HPDE6-E6E7 (cell line): ENCODE measurements at regions not wholly inside any gene's neighbourhood (a gene's known extent, or its start where the extent isn't known, plus 50 kb on each side); places are given as distances from the start of the nearest gene placed in this dataset.
"Not testable (repeated sequence)": the region's sequence is repeated elsewhere in the genome, so short reads cannot be mapped to it uniquely, and the experiment has no call there.

Experiments
- DNase-seq: peaks from one replicate; pipeline ENCODE4 v3.0.0; 2011; ENCODE audit warnings: missing footprints; ENCODE audit errors: extremely low spot score

GRCh38 chr20:51924509-51924908, 122.2 kb upstream of the SALL4 start:
- no peak for DNase-seq

- DNase-seq = no peak
Measured at GRCh38 chr20:51923633-51924032, 121.3 kb upstream of the SALL4 start.

GRCh38 chr20:51922812-51923211, 120.5 kb upstream of the SALL4 start:
- DNase-seq = not testable (repeated sequence)

GRCh38 chr20:51918561-51918960, 116.2 kb upstream of the SALL4 start:
- no peak for DNase-seq

GRCh38 chr20:51917886-51918535, 115.7 kb upstream of the SALL4 start:
- DNase-seq = no peak

GRCh38 chr20:51916244-51916643, 113.9 kb upstream of the SALL4 start:
- no peak for DNase-seq

- DNase-seq = no peak
Measured at GRCh38 chr20:51914758-51915157, 112.4 kb upstream of the SALL4 start.

- DNase-seq = peak; percentile 49
Measured at GRCh38 chr20:51910321-51911050, 108.2 kb upstream of the SALL4 start.

- DNase-seq = no peak
Measured at GRCh38 chr20:51906679-51907078, 104.4 kb upstream of the SALL4 start.

- no peak for DNase-seq
Measured at GRCh38 chr20:51906049-51906448, 103.7 kb upstream of the SALL4 start.

GRCh38 chr20:51902933-51903332, 100.6 kb upstream of the SALL4 start:
- DNase-seq = no peak

GRCh38 chr20:51900443-51900842, 98.1 kb upstream of the SALL4 start:
- DNase-seq = no peak

GRCh38 chr20:51899674-51900073, 97.4 kb upstream of the SALL4 start:
- DNase-seq = no peak

GRCh38 chr20:51898788-51899187, 96.5 kb upstream of the SALL4 start:
- no peak for DNase-seq

- DNase-seq = no peak
Measured at GRCh38 chr20:51894619-51895018, 92.3 kb upstream of the SALL4 start.

- no peak for DNase-seq
Measured at GRCh38 chr20:51894201-51894600, 91.9 kb upstream of the SALL4 start.

GRCh38 chr20:51893723-51894122, 91.4 kb upstream of the SALL4 start:
- DNase-seq = no peak

- no peak for DNase-seq
Measured at GRCh38 chr20:51890003-51890402, 87.7 kb upstream of the SALL4 start.

GRCh38 chr20:51889466-51889865, 87.1 kb upstream of the SALL4 start:
- no peak for DNase-seq

GRCh38 chr20:51888291-51888690, 86.0 kb upstream of the SALL4 start:
- no peak for DNase-seq

GRCh38 chr20:51886891-51887608, 84.7 kb upstream of the SALL4 start:
- no peak for DNase-seq

- no peak for DNase-seq
Measured at GRCh38 chr20:51886341-51886740, 84.0 kb upstream of the SALL4 start.

GRCh38 chr20:51884561-51884960, 82.2 kb upstream of the SALL4 start:
- DNase-seq = no peak
